ENCODE measurements at regions not wholly inside any gene's neighbourhood (a gene's known extent, or its start where the extent isn't known, plus 50 kb on each side); places are given as distances from the start of the nearest gene placed in this dataset.
"Not testable (repeated sequence)": the region's sequence is repeated elsewhere in the genome, so short reads cannot be mapped to it uniquely, and the experiment has no call there.

DNA sequence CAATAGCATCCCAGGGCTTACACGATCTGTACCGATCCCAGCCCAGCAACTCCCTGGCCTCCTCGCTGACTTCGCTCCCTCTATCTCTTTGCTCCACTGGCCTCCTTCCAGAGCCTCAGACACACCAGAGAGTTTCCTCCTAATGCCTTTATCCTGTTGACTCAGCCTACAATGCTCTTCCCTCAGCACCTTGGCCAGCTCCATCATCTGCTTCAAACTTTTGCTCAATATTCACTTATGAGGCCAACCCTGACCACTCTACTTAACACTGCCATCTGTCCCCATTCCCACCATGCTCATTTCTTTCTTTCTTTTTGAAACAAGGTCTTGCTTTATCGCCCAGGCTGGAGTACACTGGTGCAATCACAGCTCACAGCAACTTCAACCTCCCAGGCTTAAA is 180.9 kb downstream of the CEP170 start:
- not testable (repeated sequence) for H3K4me1 Mint-ChIP-seq (ENCODE audit: low read depth, unreplicated experiment); BruUV-seq (replicated peaks)

GRCh38 chr1:243067056-243067455 is 188.0 kb downstream of the CEP170 start:
- BruUV-seq (replicated peaks); H3K4me1 Mint-ChIP-seq (ENCODE audit: low read depth, unreplicated experiment); H3K4me3 Mint-ChIP-seq (ENCODE audit: low read depth, unreplicated experiment); H3K36me3 Mint-ChIP-seq (ENCODE audit: insufficient read depth, unreplicated experiment); DNase-seq; H3K27ac Mint-ChIP-seq (ENCODE audit: unreplicated experiment); H3K9me3 Mint-ChIP-seq (ENCODE audit: low read depth, unreplicated experiment); CTCF ChIA-PET; intact Hi-C loops (cut with micrococcal nuclease; ENCODE audit: unreplicated experiment): not testable (repeated sequence)
- peaks cover 13% of the 10 kb centered on the region for H3K27me3 Mint-ChIP-seq (ENCODE audit: unreplicated experiment)

More for the DNA sequence above, 180.9 kb downstream of the CEP170 start:
- H3K9me3 Mint-ChIP-seq (ENCODE audit: low read depth, unreplicated experiment); H3K27me3 Mint-ChIP-seq (ENCODE audit: unreplicated experiment); intact Hi-C loops (cut with micrococcal nuclease; ENCODE audit: unreplicated experiment); H3K27ac Mint-ChIP-seq (ENCODE audit: unreplicated experiment); DNase-seq; H3K4me3 Mint-ChIP-seq (ENCODE audit: low read depth, unreplicated experiment); CTCF ChIA-PET; H3K36me3 Mint-ChIP-seq (ENCODE audit: insufficient read depth, unreplicated experiment): not testable (repeated sequence)

GRCh38 chr1:243061965-243062364 is 193.1 kb downstream of the CEP170 start:
- H3K9me3 Mint-ChIP-seq (ENCODE audit: low read depth, unreplicated experiment); DNase-seq; CTCF ChIA-PET; H3K36me3 Mint-ChIP-seq (ENCODE audit: insufficient read depth, unreplicated experiment); BruUV-seq (replicated peaks); intact Hi-C loops (cut with micrococcal nuclease; ENCODE audit: unreplicated experiment); H3K27ac Mint-ChIP-seq (ENCODE audit: unreplicated experiment); H3K27me3 Mint-ChIP-seq (ENCODE audit: unreplicated experiment); H3K4me1 Mint-ChIP-seq (ENCODE audit: low read depth, unreplicated experiment); H3K4me3 Mint-ChIP-seq (ENCODE audit: low read depth, unreplicated experiment): not testable (repeated sequence)

DNA sequence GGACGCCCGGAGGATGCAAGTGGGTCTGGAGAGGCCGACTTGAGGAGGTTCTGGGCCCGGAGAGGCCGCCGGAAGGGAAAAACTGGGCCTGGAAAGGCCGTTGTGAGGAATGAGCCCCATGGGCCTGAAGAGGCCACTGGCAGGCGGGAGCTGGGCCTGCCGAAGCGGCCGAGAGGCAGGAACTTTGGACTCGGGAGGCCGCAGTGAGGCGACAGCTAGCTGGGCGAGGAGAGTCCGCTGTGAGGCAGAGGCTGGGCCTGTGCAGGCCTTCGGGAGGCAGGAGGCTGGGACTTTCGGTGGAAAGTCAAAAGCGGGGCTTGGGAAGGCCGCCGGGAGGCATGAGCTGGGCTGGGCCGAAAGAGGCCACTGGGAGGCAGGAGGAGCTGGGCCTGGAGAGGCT is 199.6 kb downstream of the CEP170 start:
- H3K4me3 Mint-ChIP-seq (ENCODE audit: low read depth, unreplicated experiment); H3K4me1 Mint-ChIP-seq (ENCODE audit: low read depth, unreplicated experiment); H3K36me3 Mint-ChIP-seq (ENCODE audit: insufficient read depth, unreplicated experiment); H3K27me3 Mint-ChIP-seq (ENCODE audit: unreplicated experiment); CTCF ChIA-PET; H3K9me3 Mint-ChIP-seq (ENCODE audit: low read depth, unreplicated experiment); DNase-seq; H3K27ac Mint-ChIP-seq (ENCODE audit: unreplicated experiment); BruUV-seq (replicated peaks); intact Hi-C loops (cut with micrococcal nuclease; ENCODE audit: unreplicated experiment): not testable (repeated sequence)

- H3K27me3 Mint-ChIP-seq (ENCODE audit: unreplicated experiment); H3K9me3 Mint-ChIP-seq (ENCODE audit: low read depth, unreplicated experiment); H3K27ac Mint-ChIP-seq (ENCODE audit: unreplicated experiment); DNase-seq; H3K4me1 Mint-ChIP-seq (ENCODE audit: low read depth, unreplicated experiment); H3K36me3 Mint-ChIP-seq (ENCODE audit: insufficient read depth, unreplicated experiment); H3K4me3 Mint-ChIP-seq (ENCODE audit: low read depth, unreplicated experiment); BruUV-seq (replicated peaks); intact Hi-C loops (cut with micrococcal nuclease; ENCODE audit: unreplicated experiment); CTCF ChIA-PET: not testable (repeated sequence)
Observed at GRCh38 chr1:243055091-243055490, 200.0 kb downstream of the CEP170 start.

GRCh38 chr1:243054681-243055080 is 200.4 kb downstream of the CEP170 start:
- H3K4me3 Mint-ChIP-seq (ENCODE audit: low read depth, unreplicated experiment); CTCF ChIA-PET; H3K27me3 Mint-ChIP-seq (ENCODE audit: unreplicated experiment); DNase-seq; intact Hi-C loops (cut with micrococcal nuclease; ENCODE audit: unreplicated experiment); H3K9me3 Mint-ChIP-seq (ENCODE audit: low read depth, unreplicated experiment); H3K27ac Mint-ChIP-seq (ENCODE audit: unreplicated experiment); H3K36me3 Mint-ChIP-seq (ENCODE audit: insufficient read depth, unreplicated experiment); H3K4me1 Mint-ChIP-seq (ENCODE audit: low read depth, unreplicated experiment); BruUV-seq (replicated peaks): not testable (repeated sequence)

DNA sequence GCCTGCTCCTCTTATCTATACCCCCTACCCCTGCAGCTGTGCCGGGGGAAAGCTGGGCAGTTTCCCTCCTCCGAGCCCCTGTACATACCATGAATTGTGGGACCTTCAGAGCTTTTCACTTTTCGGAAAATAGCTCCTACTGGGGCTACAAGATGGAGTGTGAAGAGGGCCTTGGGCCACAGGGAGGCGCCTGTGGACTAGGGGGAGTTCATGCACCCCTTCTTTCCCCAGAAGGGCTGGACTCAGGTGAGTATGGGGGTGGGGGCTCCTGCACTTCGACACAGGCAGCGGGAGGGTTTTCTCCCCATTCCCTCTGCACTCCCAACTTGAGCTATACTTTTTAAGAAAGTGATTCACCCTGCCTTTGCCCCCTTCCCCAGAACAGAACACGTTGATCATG is 202.0 kb downstream of the CEP170 start:
- H3K4me1 Mint-ChIP-seq (ENCODE audit: low read depth, unreplicated experiment); H3K4me3 Mint-ChIP-seq (ENCODE audit: low read depth, unreplicated experiment); DNase-seq; CTCF ChIA-PET; H3K27me3 Mint-ChIP-seq (ENCODE audit: unreplicated experiment); intact Hi-C loops (cut with micrococcal nuclease; ENCODE audit: unreplicated experiment); H3K27ac Mint-ChIP-seq (ENCODE audit: unreplicated experiment); BruUV-seq (replicated peaks); H3K9me3 Mint-ChIP-seq (ENCODE audit: low read depth, unreplicated experiment); H3K36me3 Mint-ChIP-seq (ENCODE audit: insufficient read depth, unreplicated experiment): not testable (repeated sequence)

DNA sequence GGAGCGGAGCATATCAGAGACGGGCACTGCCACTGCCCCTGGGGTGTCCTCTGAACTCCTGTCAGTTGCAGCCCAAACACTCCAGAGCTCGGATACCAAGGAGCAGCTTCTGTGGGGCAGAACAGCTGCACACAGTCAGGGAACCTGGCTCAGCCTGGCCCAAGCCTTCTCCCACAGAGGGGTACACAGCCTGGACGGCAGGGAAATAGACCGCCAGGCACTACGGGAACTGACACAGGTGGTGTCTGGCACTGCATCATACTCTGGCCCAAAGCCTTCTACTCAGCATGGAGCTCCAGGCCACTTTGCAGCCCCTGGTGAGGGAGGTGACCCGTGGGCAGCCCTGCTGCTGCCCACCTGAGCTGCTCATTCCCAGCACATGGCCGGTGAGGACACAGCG is 204.5 kb downstream of the CEP170 start:
- H3K27ac Mint-ChIP-seq (ENCODE audit: unreplicated experiment); BruUV-seq (replicated peaks); intact Hi-C loops (cut with micrococcal nuclease; ENCODE audit: unreplicated experiment); H3K27me3 Mint-ChIP-seq (ENCODE audit: unreplicated experiment); H3K36me3 Mint-ChIP-seq (ENCODE audit: insufficient read depth, unreplicated experiment); CTCF ChIA-PET; H3K4me3 Mint-ChIP-seq (ENCODE audit: low read depth, unreplicated experiment); H3K9me3 Mint-ChIP-seq (ENCODE audit: low read depth, unreplicated experiment); H3K4me1 Mint-ChIP-seq (ENCODE audit: low read depth, unreplicated experiment); DNase-seq: not testable (repeated sequence)

GRCh38 chr1:243049716-243050115 is 205.4 kb downstream of the CEP170 start:
- DNase-seq; H3K9me3 Mint-ChIP-seq (ENCODE audit: low read depth, unreplicated experiment); intact Hi-C loops (cut with micrococcal nuclease; ENCODE audit: unreplicated experiment); H3K27me3 Mint-ChIP-seq (ENCODE audit: unreplicated experiment); CTCF ChIA-PET; BruUV-seq (replicated peaks); H3K36me3 Mint-ChIP-seq (ENCODE audit: insufficient read depth, unreplicated experiment); H3K4me3 Mint-ChIP-seq (ENCODE audit: low read depth, unreplicated experiment); H3K4me1 Mint-ChIP-seq (ENCODE audit: low read depth, unreplicated experiment); H3K27ac Mint-ChIP-seq (ENCODE audit: unreplicated experiment): not testable (repeated sequence)

- DNase-seq; H3K4me1 Mint-ChIP-seq (ENCODE audit: low read depth, unreplicated experiment); CTCF ChIA-PET; H3K27ac Mint-ChIP-seq (ENCODE audit: unreplicated experiment); H3K27me3 Mint-ChIP-seq (ENCODE audit: unreplicated experiment); H3K36me3 Mint-ChIP-seq (ENCODE audit: insufficient read depth, unreplicated experiment); H3K4me3 Mint-ChIP-seq (ENCODE audit: low read depth, unreplicated experiment); H3K9me3 Mint-ChIP-seq (ENCODE audit: low read depth, unreplicated experiment); BruUV-seq (replicated peaks): not testable (repeated sequence)
- intact Hi-C loops (cut with micrococcal nuclease; ENCODE audit: unreplicated experiment) = loop anchor here (5.0 kb wide), 1 partner anchor 554 kb away; no protein-coding TSS in a partner anchor
Observed at GRCh38 chr1:243021365-243021764, 233.7 kb downstream of the CEP170 start.
